ENCODE measurements at regions not wholly inside any gene's neighbourhood (a gene's known extent, or its start where the extent isn't known, plus 50 kb on each side); places are given as distances from the start of the nearest gene placed in this dataset.

DNA sequence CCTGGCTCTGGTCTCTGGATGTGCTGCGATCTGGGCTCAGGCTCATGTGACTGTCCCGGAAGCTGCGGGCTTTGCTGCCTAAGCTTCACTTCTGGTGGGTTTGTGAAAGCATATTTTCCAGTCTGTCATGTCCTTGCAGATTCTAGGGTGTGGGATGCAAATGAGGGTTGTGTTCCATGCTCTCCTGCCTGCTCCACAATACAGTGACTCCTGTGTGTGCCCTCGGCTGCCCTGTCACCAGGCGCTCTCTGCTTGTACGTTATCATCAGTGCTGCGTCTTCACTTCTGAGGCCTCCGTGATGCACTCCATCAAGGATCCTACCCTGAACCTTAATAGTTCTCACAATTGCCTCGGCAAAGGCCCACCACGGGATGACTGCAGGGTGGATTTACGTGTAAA lies 84.2 kb downstream of the TTLL2 start:
- H3K27me3 ChIP-seq (ENCODE audit: insufficient read depth, low read length), result peaks cover 17% of the 10 kb centered on the region
- no peak overlapping the region for H3K9ac ChIP-seq (ENCODE audit: low read length)
- RAD21 ChIA-PET (ENCODE audit: low non-redundant PET in 1 of 2, low total read pairs in 2 of 2, uncharacterized antibody in 2 of 2, unreplicated experiment in 2 of 2), result no interaction called here
- no peak overlapping the region for H3K4me3 ChIP-seq (replicated peaks in 1 of 2; ENCODE audit: low read depth in 1 of 2, low read length in 2 of 2)
- TF ChIP-seq POLR2A (IDR thresholded peaks at IDR 0.05; ENCODE audit: borderline replicate concordance, extremely low read depth, insufficient read depth, insufficient read length) (no peak), ZFX (IDR thresholded peaks at IDR 0.05) (no peak), SIN3A (IDR thresholded peaks at IDR 0.05; ENCODE audit: low read depth) (no peak), JUND (IDR thresholded peaks at IDR 0.05) (no peak), CEBPB (IDR thresholded peaks at IDR 0.05; ENCODE audit: low read depth) (no peak), RAD21 (IDR thresholded peaks at IDR 0.05; ENCODE audit: low read depth) (no peak), TCF7L2 (IDR thresholded peaks at IDR 0.05; ENCODE audit: borderline replicate concordance, extremely low read depth, insufficient read depth, insufficient read length) (no peak), EGR1 (IDR thresholded peaks at IDR 0.05; ENCODE audit: low read depth) (no peak), FOSL1 (IDR thresholded peaks at IDR 0.05; ENCODE audit: low read depth) (no peak), EZH2phosphoT487 (IDR thresholded peaks at IDR 0.05; ENCODE audit: borderline replicate concordance) (no peak), SP1 (IDR thresholded peaks at IDR 0.05; ENCODE audit: low read depth) (no peak), EZH2 (IDR thresholded peaks at IDR 0.05) (no peak), ZNF274 (IDR thresholded peaks at IDR 0.05; ENCODE audit: low read depth, low read length) (no peak), CBX3 (IDR thresholded peaks at IDR 0.05; ENCODE audit: low read depth) (no peak)
- TF ChIP-seq, protein P1, sequence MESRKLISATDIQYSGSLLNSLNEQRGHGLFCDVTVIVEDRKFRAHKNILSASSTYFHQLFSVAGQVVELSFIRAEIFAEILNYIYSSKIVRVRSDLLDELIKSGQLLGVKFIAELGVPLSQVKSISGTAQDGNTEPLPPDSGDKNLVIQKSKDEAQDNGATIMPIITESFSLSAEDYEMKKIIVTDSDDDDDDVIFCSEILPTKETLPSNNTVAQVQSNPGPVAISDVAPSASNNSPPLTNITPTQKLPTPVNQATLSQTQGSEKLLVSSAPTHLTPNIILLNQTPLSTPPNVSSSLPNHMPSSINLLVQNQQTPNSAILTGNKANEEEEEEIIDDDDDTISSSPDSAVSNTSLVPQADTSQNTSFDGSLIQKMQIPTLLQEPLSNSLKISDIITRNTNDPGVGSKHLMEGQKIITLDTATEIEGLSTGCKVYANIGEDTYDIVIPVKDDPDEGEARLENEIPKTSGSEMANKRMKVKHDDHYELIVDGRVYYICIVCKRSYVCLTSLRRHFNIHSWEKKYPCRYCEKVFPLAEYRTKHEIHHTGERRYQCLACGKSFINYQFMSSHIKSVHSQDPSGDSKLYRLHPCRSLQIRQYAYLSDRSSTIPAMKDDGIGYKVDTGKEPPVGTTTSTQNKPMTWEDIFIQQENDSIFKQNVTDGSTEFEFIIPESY (IDR thresholded peaks at IDR 0.05; ENCODE audit: extremely low read depth, insufficient replicate concordance, low read length), result no peak
- TF ChIP-seq, protein P2, sequence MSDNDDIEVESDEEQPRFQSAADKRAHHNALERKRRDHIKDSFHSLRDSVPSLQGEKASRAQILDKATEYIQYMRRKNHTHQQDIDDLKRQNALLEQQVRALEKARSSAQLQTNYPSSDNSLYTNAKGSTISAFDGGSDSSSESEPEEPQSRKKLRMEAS (IDR thresholded peaks at IDR 0.05), result no peak
- H3K4me2 ChIP-seq (ENCODE audit: low read length), result no peak overlapping the region
- no peaks in the 10 kb centered on the region for H3K4me1 ChIP-seq (ENCODE audit: control insufficient read depth in 1 of 2, insufficient read depth in 2 of 2, low read length in 2 of 2)
- H3K36me3 ChIP-seq (ENCODE audit: control insufficient read depth in 1 of 2, insufficient read depth in 2 of 2, low read length in 2 of 2), result no peaks in the 10 kb centered on the region
- POLR2A ChIA-PET, result no interaction called here
- H3K27ac ChIP-seq (ENCODE audit: low read depth, low read length), result no peak overlapping the region
- no peaks in the 10 kb centered on the region for H4K20me1 ChIP-seq (ENCODE audit: insufficient read depth)
- H3K9me2 ChIP-seq (ENCODE audit: insufficient read depth), result no peaks in the 10 kb centered on the region
- BruUV-seq (replicated peaks), result no TSS peak
- no peak for DNase-seq (ENCODE audit: low read depth, low spot score)
- no peak overlapping the region for H2AFZ ChIP-seq (ENCODE audit: low read depth, low read length, poor library complexity, severe bottlenecking)
- ATAC-seq, result no peak
- H3K79me2 ChIP-seq (ENCODE audit: insufficient read depth, low read length), result no peaks in the 10 kb centered on the region
- intact Hi-C loops (cut with micrococcal nuclease), result no loop called here
- H3K9me3 ChIP-seq (ENCODE audit: control insufficient read depth in 1 of 2, insufficient read depth in 1 of 2, low read depth in 1 of 2, low read length in 2 of 2), result no peaks in the 10 kb centered on the region
- CTCF ChIA-PET, result no interaction called here

All from HCT116 (cell line).